Upper lobe of left lung (tissue), 4 donors: ENCODE measurements at regions not wholly inside any gene's neighbourhood (a gene's known extent, or its start where the extent isn't known, plus 50 kb on each side); places are given as distances from the start of the nearest gene placed in this dataset.

Experiments used
- EP300 ChIP-seq, 4 donors: sonication (generic); formaldehyde crosslinking; IDR thresholded peaks; one replicate each; pipeline ENCODE4 v1.5.1; 2017; ENCODE audit warnings: antibody characterized with exemption in 4 of 4, control low read depth in 2 of 4
- POLR2A ChIP-seq, 4 donors: fragments of 450-650 bp; IDR thresholded peaks; one replicate each; pipeline ENCODE4 v1.5.1; 2016 to 2017; ENCODE audit warnings: antibody characterized with exemption in 4 of 4, mild to moderate bottlenecking in 2 of 4
- POLR2AphosphoS5 ChIP-seq, 2 donors: sonication (generic); formaldehyde crosslinking; IDR thresholded peaks; one replicate each; pipeline ENCODE4 v1.5.1; 2017; ENCODE audit warnings: antibody characterized with exemption in 2 of 2
- TF ChIP-seq, protein P1 (sequence below), 6 experiments: fragments of 450-650 bp in 4 of 6; fragments of 200-600 bp in 2 of 6; sonication (generic) in 2 of 6; IDR thresholded peaks; one replicate each; pipeline ENCODE4 v1.5.1; 2016 to 2019; ENCODE audit warnings: antibody characterized with exemption in 6 of 6

DNA sequence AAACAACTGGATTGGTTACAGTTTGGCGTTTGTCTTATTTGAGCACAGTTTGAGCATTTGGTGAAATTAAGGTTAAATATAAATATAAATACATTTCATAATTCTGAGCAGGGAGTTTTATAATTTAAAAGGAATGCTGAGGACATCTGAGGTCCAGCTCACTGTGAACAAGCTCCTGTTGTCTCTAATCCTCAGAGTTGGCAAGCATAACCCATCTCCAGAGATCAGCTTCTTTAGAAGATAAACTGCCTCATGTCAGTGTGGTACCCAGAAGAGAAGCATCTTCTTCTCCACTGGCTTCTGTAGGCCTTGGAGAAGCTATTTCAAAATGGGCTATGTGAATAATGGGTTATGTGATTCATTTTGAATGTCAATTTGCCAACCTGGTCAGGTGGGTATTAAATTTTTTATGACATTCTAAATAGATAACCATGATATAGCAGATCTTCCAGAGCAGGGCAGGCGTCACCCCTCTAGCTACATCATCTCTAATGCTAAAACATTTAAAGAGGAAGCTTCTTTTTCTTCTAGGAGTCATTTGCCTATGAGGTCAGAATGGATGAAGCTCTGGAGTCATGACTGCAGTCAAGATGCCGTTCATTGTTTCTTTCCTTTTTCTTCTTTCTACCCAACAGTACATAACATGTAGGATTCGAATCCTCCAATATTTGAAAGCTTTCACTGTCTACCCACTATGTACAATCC, 324.0 kb downstream of the RNF144A start:
- TF ChIP-seq, protein P1, sequence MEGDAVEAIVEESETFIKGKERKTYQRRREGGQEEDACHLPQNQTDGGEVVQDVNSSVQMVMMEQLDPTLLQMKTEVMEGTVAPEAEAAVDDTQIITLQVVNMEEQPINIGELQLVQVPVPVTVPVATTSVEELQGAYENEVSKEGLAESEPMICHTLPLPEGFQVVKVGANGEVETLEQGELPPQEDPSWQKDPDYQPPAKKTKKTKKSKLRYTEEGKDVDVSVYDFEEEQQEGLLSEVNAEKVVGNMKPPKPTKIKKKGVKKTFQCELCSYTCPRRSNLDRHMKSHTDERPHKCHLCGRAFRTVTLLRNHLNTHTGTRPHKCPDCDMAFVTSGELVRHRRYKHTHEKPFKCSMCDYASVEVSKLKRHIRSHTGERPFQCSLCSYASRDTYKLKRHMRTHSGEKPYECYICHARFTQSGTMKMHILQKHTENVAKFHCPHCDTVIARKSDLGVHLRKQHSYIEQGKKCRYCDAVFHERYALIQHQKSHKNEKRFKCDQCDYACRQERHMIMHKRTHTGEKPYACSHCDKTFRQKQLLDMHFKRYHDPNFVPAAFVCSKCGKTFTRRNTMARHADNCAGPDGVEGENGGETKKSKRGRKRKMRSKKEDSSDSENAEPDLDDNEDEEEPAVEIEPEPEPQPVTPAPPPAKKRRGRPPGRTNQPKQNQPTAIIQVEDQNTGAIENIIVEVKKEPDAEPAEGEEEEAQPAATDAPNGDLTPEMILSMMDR (IDR thresholded peaks at IDR 0.05) = no peak
- no peak for TF ChIP-seq POLR2A (IDR thresholded peaks at IDR 0.05)
- no peak for TF ChIP-seq EP300 (IDR thresholded peaks at IDR 0.05)
- TF ChIP-seq POLR2AphosphoS5 (IDR thresholded peaks at IDR 0.05) = no peak
